ENCODE measurements at regions not wholly inside any gene's neighbourhood (a gene's known extent, or its start where the extent isn't known, plus 50 kb on each side); places are given as distances from the start of the nearest gene placed in this dataset.

- no peak for DNase-seq (ENCODE audit: low read depth)
- H3K27me3 ChIP-seq (ENCODE audit: control insufficient read depth, insufficient read depth, low read length), result 0 out of 2 replicates have a peak, but pooled peaks cover 3% of the 10 kb centered on the region
- CTCF ChIA-PET, result interaction anchor here (0.7 kb wide), 1 partner anchor 13 kb away, joined by 3 read pairs; no protein-coding TSS in a partner anchor
Observed at GRCh38 chr2:44825702-44826101, 115.8 kb upstream of the SIX3 start.

GRCh38 chr2:44826601-44827000 lies 114.9 kb upstream of the SIX3 start:
- DNase-seq (ENCODE audit: low read depth), result no peak
- POLR2A ChIA-PET, result no interaction called here
- Histone ChIP-seq H3K4me3 (ENCODE audit: low read depth, low read length) (no peak overlapping the region), H3K36me3 (ENCODE audit: control insufficient read depth, insufficient read depth, low read length) (no peaks in the 10 kb centered on the region), H3K27me3 (ENCODE audit: control insufficient read depth, insufficient read depth, low read length) (0 out of 2 replicates have a peak, but pooled peaks cover 3% of the 10 kb centered on the region)
- TF ChIP-seq CTCF (IDR thresholded peaks at IDR 0.05; ENCODE audit: insufficient read depth, low read depth, low read length), result no peak
- CTCF ChIA-PET, result no interaction called here

More at GRCh38 chr2:44825702-44826101, 115.8 kb upstream of the SIX3 start:
- H3K36me3 ChIP-seq (ENCODE audit: control insufficient read depth, insufficient read depth, low read length), result no peaks in the 10 kb centered on the region
- TF ChIP-seq CTCF (IDR thresholded peaks at IDR 0.05; ENCODE audit: insufficient read depth, low read depth, low read length), result no peak
- POLR2A ChIA-PET, result no interaction called here
- no peak overlapping the region for H3K4me3 ChIP-seq (ENCODE audit: low read depth, low read length)

- Histone ChIP-seq H3K36me3 (ENCODE audit: control insufficient read depth, insufficient read depth, low read length) (no peaks in the 10 kb centered on the region), H3K27me3 (ENCODE audit: control insufficient read depth, insufficient read depth, low read length) (no peaks in the 10 kb centered on the region), H3K4me3 (ENCODE audit: low read depth, low read length) (no peak overlapping the region)
- no peak for TF ChIP-seq CTCF (IDR thresholded peaks at IDR 0.05; ENCODE audit: insufficient read depth, low read depth, low read length)
- DNase-seq (ENCODE audit: low read depth), result no peak
- CTCF ChIA-PET, result no interaction called here
- POLR2A ChIA-PET, result no interaction called here
Observed at GRCh38 chr2:44829771-44830170, 111.7 kb upstream of the SIX3 start.

- POLR2A ChIA-PET, result no interaction called here
- no peak for TF ChIP-seq CTCF (IDR thresholded peaks at IDR 0.05; ENCODE audit: insufficient read depth, low read depth, low read length)
- CTCF ChIA-PET, result no interaction called here
- Histone ChIP-seq H3K27me3 (ENCODE audit: control insufficient read depth, insufficient read depth, low read length) (no peaks in the 10 kb centered on the region), H3K36me3 (ENCODE audit: control insufficient read depth, insufficient read depth, low read length) (no peaks in the 10 kb centered on the region), H3K4me3 (ENCODE audit: low read depth, low read length) (no peak overlapping the region)
- no peak for DNase-seq (ENCODE audit: low read depth)
Observed at GRCh38 chr2:44833171-44834069, 108.1 kb upstream of the SIX3 start.

GRCh38 chr2:44834656-44835055 lies 106.8 kb upstream of the SIX3 start:
- no peak for DNase-seq (ENCODE audit: low read depth)
- POLR2A ChIA-PET, result no interaction called here
- H3K36me3 ChIP-seq (ENCODE audit: control insufficient read depth, insufficient read depth, low read length), result no peaks in the 10 kb centered on the region
- no peaks in the 10 kb centered on the region for H3K27me3 ChIP-seq (ENCODE audit: control insufficient read depth, insufficient read depth, low read length)
- CTCF ChIA-PET, result no interaction called here
- H3K4me3 ChIP-seq (ENCODE audit: low read depth, low read length), result no peak overlapping the region
- TF ChIP-seq CTCF (IDR thresholded peaks at IDR 0.05; ENCODE audit: insufficient read depth, low read depth, low read length), result no peak
